ENCODE measurements at regions not wholly inside any gene's neighbourhood (a gene's known extent, or its start where the extent isn't known, plus 50 kb on each side); places are given as distances from the start of the nearest gene placed in this dataset.
"Not testable (repeated sequence)": the region's sequence is repeated elsewhere in the genome, so short reads cannot be mapped to it uniquely, and the experiment has no call there.

GRCh38 chr5:52007230-52007858, 624.1 kb downstream of the ISL1 start:
- in situ Hi-C loops (cut with HindIII; ENCODE audit: low sequenced_read_pairs), result no loop called here

GRCh38 chr5:52010454-52010853, 627.2 kb downstream of the ISL1 start:
- in situ Hi-C loops (cut with HindIII; ENCODE audit: low sequenced_read_pairs), result no loop called here

- in situ Hi-C loops (cut with HindIII; ENCODE audit: low sequenced_read_pairs), result no loop called here
Observed at GRCh38 chr5:52013523-52013922, 630.3 kb downstream of the ISL1 start.

GRCh38 chr5:52015760-52016159, 632.5 kb downstream of the ISL1 start:
- in situ Hi-C loops (cut with HindIII; ENCODE audit: low sequenced_read_pairs), result no loop called here

- in situ Hi-C loops (cut with HindIII; ENCODE audit: low sequenced_read_pairs), result no loop called here
Observed at GRCh38 chr5:52017567-52017966, 634.3 kb downstream of the ISL1 start.

GRCh38 chr5:52024359-52024758, 641.1 kb downstream of the ISL1 start:
- in situ Hi-C loops (cut with HindIII; ENCODE audit: low sequenced_read_pairs), result no loop called here

GRCh38 chr5:52029836-52030235, 646.6 kb downstream of the ISL1 start:
- in situ Hi-C loops (cut with HindIII; ENCODE audit: low sequenced_read_pairs), result not testable (repeated sequence)

GRCh38 chr5:52041842-52042241, 658.6 kb downstream of the ISL1 start:
- in situ Hi-C loops (cut with HindIII; ENCODE audit: low sequenced_read_pairs), result no loop called here

GRCh38 chr5:52043137-52043536, 659.9 kb downstream of the ISL1 start:
- in situ Hi-C loops (cut with HindIII; ENCODE audit: low sequenced_read_pairs), result no loop called here

- in situ Hi-C loops (cut with HindIII; ENCODE audit: low sequenced_read_pairs), result no loop called here
Observed at GRCh38 chr5:52043543-52043942, 660.3 kb downstream of the ISL1 start.

- in situ Hi-C loops (cut with HindIII; ENCODE audit: low sequenced_read_pairs), result no loop called here
Observed at GRCh38 chr5:52051759-52052158, 668.5 kb downstream of the ISL1 start.

GRCh38 chr5:52063186-52063585, 679.9 kb downstream of the ISL1 start:
- in situ Hi-C loops (cut with HindIII; ENCODE audit: low sequenced_read_pairs), result no loop called here

- in situ Hi-C loops (cut with HindIII; ENCODE audit: low sequenced_read_pairs), result no loop called here
Observed at GRCh38 chr5:52065182-52065581, 681.9 kb downstream of the ISL1 start.

GRCh38 chr5:52069997-52070396, 686.7 kb downstream of the ISL1 start:
- in situ Hi-C loops (cut with HindIII; ENCODE audit: low sequenced_read_pairs), result no loop called here

GRCh38 chr5:52073993-52074689, 690.9 kb downstream of the ISL1 start:
- in situ Hi-C loops (cut with HindIII; ENCODE audit: low sequenced_read_pairs), result no loop called here

- in situ Hi-C loops (cut with HindIII; ENCODE audit: low sequenced_read_pairs), result no loop called here
Observed at GRCh38 chr5:52077941-52078815, 694.9 kb downstream of the ISL1 start.

GRCh38 chr5:52102311-52102710, 685.4 kb upstream of the ITGA1 start:
- in situ Hi-C loops (cut with HindIII; ENCODE audit: low sequenced_read_pairs), result not testable (repeated sequence)

GRCh38 chr5:52107210-52107905, 680.4 kb upstream of the ITGA1 start:
- in situ Hi-C loops (cut with HindIII; ENCODE audit: low sequenced_read_pairs), result no loop called here

GRCh38 chr5:52119768-52120167, 667.9 kb upstream of the ITGA1 start:
- in situ Hi-C loops (cut with HindIII; ENCODE audit: low sequenced_read_pairs), result no loop called here

- in situ Hi-C loops (cut with HindIII; ENCODE audit: low sequenced_read_pairs), result no loop called here
Observed at GRCh38 chr5:52132053-52132452, 655.7 kb upstream of the ITGA1 start.

GRCh38 chr5:52134013-52134650, 653.6 kb upstream of the ITGA1 start:
- in situ Hi-C loops (cut with HindIII; ENCODE audit: low sequenced_read_pairs), result no loop called here

All from DLD1 (cell line).